ENCODE measurements at regions not wholly inside any gene's neighbourhood (a gene's known extent, or its start where the extent isn't known, plus 50 kb on each side); places are given as distances from the start of the nearest gene placed in this dataset.

- no peak for TF ChIP-seq CTCF (IDR thresholded peaks at IDR 0.05)
- Histone ChIP-seq H3K4me1 (no peaks in the 10 kb centered on the region), H3K4me3 (no peak overlapping the region), H3K27me3 (no peaks in the 10 kb centered on the region), H3K9me3 (no peaks in the 10 kb centered on the region), H3K27ac (no peak overlapping the region), H3K36me3 (no peaks in the 10 kb centered on the region)
- no peak for DNase-seq (ENCODE audit: low spot score in 2 of 2)
- intact Hi-C loops (cut with DNase I), result no loop called here
Measured at GRCh38 chr2:2639251-2640139, 308.4 kb upstream of the MYT1L start.

- Histone ChIP-seq H3K4me1 (no peaks in the 10 kb centered on the region), H3K9me3 (no peaks in the 10 kb centered on the region), H3K27ac (no peak overlapping the region), H3K27me3 (no peaks in the 10 kb centered on the region), H3K4me3 (no peak overlapping the region), H3K36me3 (no peaks in the 10 kb centered on the region)
- DNase-seq (ENCODE audit: low spot score in 2 of 2), result no peak
- intact Hi-C loops (cut with DNase I), result no loop called here
- no peak for TF ChIP-seq CTCF (IDR thresholded peaks at IDR 0.05)
Measured at GRCh38 chr2:2638547-2639220, 307.6 kb upstream of the MYT1L start.

- no peaks in the 10 kb centered on the region for H3K36me3 ChIP-seq
- no peaks in the 10 kb centered on the region for H3K27me3 ChIP-seq
- no peak for TF ChIP-seq CTCF (IDR thresholded peaks at IDR 0.05)
- H3K4me1 ChIP-seq, result no peaks in the 10 kb centered on the region
- H3K27ac ChIP-seq, result no peak overlapping the region
- H3K4me3 ChIP-seq, result no peak overlapping the region
- intact Hi-C loops (cut with DNase I), result no loop called here
- no peaks in the 10 kb centered on the region for H3K9me3 ChIP-seq
- DNase-seq (ENCODE audit: low spot score in 2 of 2), result no peak
Measured at GRCh38 chr2:2636813-2637212, 305.7 kb upstream of the MYT1L start.

GRCh38 chr2:2635025-2635528 is 304.0 kb upstream of the MYT1L start:
- H3K36me3 ChIP-seq, result no peaks in the 10 kb centered on the region
- no peaks in the 10 kb centered on the region for H3K4me1 ChIP-seq
- DNase-seq (ENCODE audit: low spot score in 2 of 2), result no peak
- no peak overlapping the region for H3K27ac ChIP-seq
- H3K27me3 ChIP-seq, result no peaks in the 10 kb centered on the region
- H3K9me3 ChIP-seq, result no peaks in the 10 kb centered on the region
- intact Hi-C loops (cut with DNase I), result no loop called here
- no peak overlapping the region for H3K4me3 ChIP-seq
- TF ChIP-seq CTCF (IDR thresholded peaks at IDR 0.05), result no peak

- Histone ChIP-seq H3K27me3 (no peaks in the 10 kb centered on the region), H3K27ac (no peak overlapping the region), H3K4me3 (no peak overlapping the region), H3K4me1 (no peaks in the 10 kb centered on the region), H3K9me3 (no peaks in the 10 kb centered on the region), H3K36me3 (no peaks in the 10 kb centered on the region)
- intact Hi-C loops (cut with DNase I), result no loop called here
- no peak for DNase-seq (ENCODE audit: low spot score in 2 of 2)
- no peak for TF ChIP-seq CTCF (IDR thresholded peaks at IDR 0.05)
Measured at GRCh38 chr2:2633017-2633416, 301.9 kb upstream of the MYT1L start.
